Natural killer cell (primary cell): ENCODE measurements at regions not wholly inside any gene's neighbourhood (a gene's known extent, or its start where the extent isn't known, plus 50 kb on each side); places are given as distances from the start of the nearest gene placed in this dataset.

Experiments used
- ATAC-seq, 3 donors: fragments of 150-1000 bp in 2 of 3; fragments of 200-7000 bp in 1 of 3; cut with Tn5 transposase; 1 replicate in 1 of 3; 2 replicates in 2 of 3; pipeline ENCODE4 v1.10.0; 2021; ENCODE audit warnings: mild to moderate bottlenecking in 2 of 3, moderate library complexity in 2 of 3
- DNase-seq, 2 donors: peaks; one replicate each; pipeline versions ENCODE4 v3.0.0 to v3.0.0-alpha.2; 2013 to 2021; ENCODE audit warnings: mixed read lengths in 1 of 2
- H3K27ac ChIP-seq: one replicate; pipeline ENCODE4 v1.5.1; 2013; ENCODE audit warnings: mild to moderate bottlenecking, low read length
- H3K27me3 ChIP-seq: one replicate; pipeline ENCODE4 v1.6.1; 2013; ENCODE audit warnings: low read length; ENCODE audit not compliant: control insufficient read depth, insufficient read depth
- H3K36me3 ChIP-seq: one replicate; pipeline ENCODE4 v1.6.1; 2013; ENCODE audit warnings: low read length; ENCODE audit not compliant: control insufficient read depth, insufficient read depth
- H3K4me1 ChIP-seq: one replicate; pipeline ENCODE4 v1.6.1; 2013; ENCODE audit warnings: low read length; ENCODE audit not compliant: control insufficient read depth, insufficient read depth
- H3K4me3 ChIP-seq: one replicate; pipeline ENCODE4 v1.5.1; 2013; ENCODE audit warnings: low read length
- H3K9me3 ChIP-seq: one replicate; pipeline ENCODE4 v1.6.1; 2013; ENCODE audit warnings: low read length; ENCODE audit not compliant: control insufficient read depth, insufficient read depth
- H3K27ac Mint-ChIP-seq, 2 donors: one replicate each; pipeline ENCODE4 v1.8.0; 2022; ENCODE audit warnings: mild to moderate bottlenecking in 2 of 2, mixed read lengths in 2 of 2, moderate library complexity in 1 of 2
- H3K27me3 Mint-ChIP-seq, 2 donors: one replicate each; pipeline ENCODE4 v1.8.0; 2022; ENCODE audit warnings: low read depth in 2 of 2, mixed read lengths in 2 of 2
- H3K36me3 Mint-ChIP-seq: one replicate; pipeline ENCODE4 v1.8.0; 2022; ENCODE audit warnings: mixed read lengths
- H3K4me1 Mint-ChIP-seq, 2 donors: one replicate each; pipeline ENCODE4 v1.8.0; 2022; ENCODE audit warnings: mixed read lengths in 2 of 2
- H3K4me3 Mint-ChIP-seq: one replicate; pipeline ENCODE4 v1.8.0; 2022; ENCODE audit warnings: mild to moderate bottlenecking, moderate library complexity, mixed read lengths
- H3K9me3 Mint-ChIP-seq, 2 donors: one replicate each; pipeline ENCODE4 v1.8.0; 2022; ENCODE audit warnings: mixed read lengths in 2 of 2
- CTCF ChIP-seq: fragments of 200-600 bp; IDR thresholded peaks from one replicate; pipeline ENCODE4 v1.8.0; 2022; ENCODE audit warnings: antibody characterized with exemption
- WGBS: methylation state at CpG from one replicate; pipeline ENCODE4 v1.1.7; 2013; ENCODE audit warnings: missing lambda C conversion rate; ENCODE audit not compliant: insufficient coverage; 5-methylcytosine and 5-hydroxymethylcytosine counted together
- intact Hi-C: fragments of 100-400 bp; cut with micrococcal nuclease; formaldehyde crosslinking; loops from one replicate; pipeline ENCODE4 v1.14.2; 2022

- Histone ChIP-seq H3K4me3 (no peak overlapping the region), H3K4me1 (no peaks in the 10 kb centered on the region), H3K9me3 (no peaks in the 10 kb centered on the region), H3K27me3 (no peaks in the 10 kb centered on the region), H3K36me3 (no peaks in the 10 kb centered on the region), H3K27ac (no peak overlapping the region)
- Mint-ChIP-seq H3K9me3 (peaks cover 6 to 9% of the 10 kb centered on the region in 2 donors), H3K4me3 (no peak overlapping the region), H3K27ac (no peak overlapping the region), H3K36me3 (no peaks in the 10 kb centered on the region), H3K27me3 (no peaks in the 10 kb centered on the region), H3K4me1 (no peaks in the 10 kb centered on the region)
- no peak for TF ChIP-seq CTCF
- ATAC-seq, result no peak
- no peak for DNase-seq
- 69% methylated on average over 2 of the region's 2 CpGs for WGBS
- intact Hi-C loops, result no loop called here
Measured at GRCh38 chr6:155854787-155855186, 399.1 kb upstream of the NOX3 start.

- H3K4me1 Mint-ChIP-seq, result no peaks in the 10 kb centered on the region
- no peak for ATAC-seq
- DNase-seq, result no peak
- no peak overlapping the region for H3K4me3 Mint-ChIP-seq
- Histone ChIP-seq H3K9me3 (no peaks in the 10 kb centered on the region), H3K4me3 (no peak overlapping the region), H3K27ac (no peak overlapping the region), H3K27me3 (no peaks in the 10 kb centered on the region), H3K4me1 (no peaks in the 10 kb centered on the region), H3K36me3 (no peaks in the 10 kb centered on the region)
- no peaks in the 10 kb centered on the region for H3K36me3 Mint-ChIP-seq
- H3K9me3 Mint-ChIP-seq, result peaks cover 2 to 4% of the 10 kb centered on the region in 2 donors
- WGBS, result 88% methylated on average over 1 of the region's 2 CpGs
- H3K27me3 Mint-ChIP-seq, result no peaks in the 10 kb centered on the region
- no peak overlapping the region for H3K27ac Mint-ChIP-seq
- intact Hi-C loops, result no loop called here
- TF ChIP-seq CTCF, result no peak
Measured at GRCh38 chr6:155853011-155853410, 397.4 kb upstream of the NOX3 start.

- Histone ChIP-seq H3K36me3 (no peaks in the 10 kb centered on the region), H3K4me1 (no peaks in the 10 kb centered on the region), H3K27ac (no peak overlapping the region), H3K9me3 (no peaks in the 10 kb centered on the region), H3K4me3 (no peak overlapping the region), H3K27me3 (no peaks in the 10 kb centered on the region)
- no peaks in the 10 kb centered on the region for H3K36me3 Mint-ChIP-seq
- WGBS, result 71% methylated on average over 5 of the region's 5 CpGs
- ATAC-seq (no peak), DNase-seq (no peak)
- no peak overlapping the region for H3K27ac Mint-ChIP-seq
- peaks cover 6 to 9% of the 10 kb centered on the region in 2 donors for H3K9me3 Mint-ChIP-seq
- H3K4me1 Mint-ChIP-seq, result no peaks in the 10 kb centered on the region
- intact Hi-C loops, result no loop called here
- H3K4me3 Mint-ChIP-seq, result no peak overlapping the region
- no peak for TF ChIP-seq CTCF
- no peaks in the 10 kb centered on the region for H3K27me3 Mint-ChIP-seq
Measured at GRCh38 chr6:155850408-155850841, 394.8 kb upstream of the NOX3 start.

- Histone ChIP-seq H3K27me3 (no peaks in the 10 kb centered on the region), H3K4me3 (no peak overlapping the region), H3K27ac (no peak overlapping the region), H3K9me3 (no peaks in the 10 kb centered on the region), H3K4me1 (no peaks in the 10 kb centered on the region), H3K36me3 (no peaks in the 10 kb centered on the region)
- H3K27me3 Mint-ChIP-seq, result no peaks in the 10 kb centered on the region
- intact Hi-C loops, result no loop called here
- no peaks in the 10 kb centered on the region for H3K36me3 Mint-ChIP-seq
- no peak overlapping the region for H3K4me3 Mint-ChIP-seq
- no peak for TF ChIP-seq CTCF
- 13% methylated on average over 3 of the region's 5 CpGs for WGBS
- DNase-seq, result no peak
- H3K4me1 Mint-ChIP-seq, result no peaks in the 10 kb centered on the region
- H3K27ac Mint-ChIP-seq, result no peak overlapping the region
- peaks cover 10 to 11% of the 10 kb centered on the region in 2 donors for H3K9me3 Mint-ChIP-seq
- ATAC-seq, result no peak
Measured at GRCh38 chr6:155847711-155848110, 392.1 kb upstream of the NOX3 start.
